NOMO-1 treated with DMSO at 0.1 percent for 48 hours (cell line): ENCODE measurements at regions not wholly inside any gene's neighbourhood (a gene's known extent, or its start where the extent isn't known, plus 50 kb on each side); places are given as distances from the start of the nearest gene placed in this dataset.
A peak's percentile ranks its signal among the peaks of the same experiment; 100 is the strongest.

Experiments
- DNase-seq: peaks from one replicate; lab custom pipeline; 2025; ENCODE audit not compliant: unreplicated experiment; lab: John Stamatoyannopoulos, UW

- DNase-seq = no peak
Measured at GRCh38 chr6:148231572-148231971, 111.1 kb upstream of the SASH1 start.

- DNase-seq = no peak
Measured at GRCh38 chr6:148235446-148235845, 107.2 kb upstream of the SASH1 start.

GRCh38 chr6:148238713-148239112, 103.9 kb upstream of the SASH1 start:
- DNase-seq = no peak

DNA sequence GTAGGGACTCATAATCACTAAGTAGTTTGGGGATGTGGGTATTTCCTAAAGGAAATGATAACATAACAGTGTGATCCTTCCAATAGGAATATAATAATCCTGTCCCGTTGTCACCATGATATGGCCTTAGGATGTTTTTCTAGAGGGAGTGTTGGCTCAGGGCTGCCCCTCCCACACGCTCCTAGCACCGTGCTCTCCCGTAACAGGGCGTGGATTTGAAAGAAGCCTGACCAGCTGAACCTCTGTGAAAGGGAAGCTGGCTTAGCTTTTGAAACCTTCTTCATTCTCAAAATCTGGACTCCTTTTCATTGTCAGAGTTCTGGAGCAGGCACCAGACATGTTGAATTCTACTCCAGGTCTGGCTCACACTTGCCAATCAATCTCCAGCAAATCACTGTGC, 103.4 kb upstream of the SASH1 start:
- no peak for DNase-seq

DNA sequence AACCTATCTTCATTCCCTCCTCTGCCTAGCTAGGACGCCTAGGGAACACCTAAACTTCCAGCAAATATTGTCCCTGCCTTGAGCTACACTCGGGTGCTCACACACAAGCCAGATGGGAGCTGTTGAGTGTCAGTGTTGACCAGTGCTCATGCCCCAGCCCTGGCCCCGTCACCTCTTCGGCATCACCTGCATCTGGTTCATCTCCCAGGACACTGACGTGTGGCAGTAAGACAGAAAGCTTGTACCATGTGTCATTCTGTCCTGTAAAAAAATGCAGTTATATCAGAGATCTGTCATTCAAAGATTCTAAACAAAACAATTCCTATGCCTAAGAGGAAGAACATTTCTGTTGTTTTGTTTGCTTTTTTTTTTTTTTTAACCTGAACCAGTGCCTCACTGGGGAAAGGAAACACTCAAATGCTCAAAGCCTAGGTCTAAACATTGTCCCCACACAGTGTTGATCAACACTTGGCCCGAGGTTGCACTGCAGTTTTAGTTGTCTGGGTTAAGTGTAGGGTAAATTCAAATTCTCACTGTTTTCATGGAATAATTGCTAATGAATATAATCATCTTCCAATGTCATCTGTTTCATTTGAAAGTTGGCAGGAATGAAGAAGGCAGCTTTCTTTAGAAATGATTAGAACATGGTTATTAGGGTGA, 102.7 kb upstream of the SASH1 start:
- no peak for DNase-seq

GRCh38 chr6:148240461-148240840, 102.2 kb upstream of the SASH1 start:
- DNase-seq = no peak

DNA sequence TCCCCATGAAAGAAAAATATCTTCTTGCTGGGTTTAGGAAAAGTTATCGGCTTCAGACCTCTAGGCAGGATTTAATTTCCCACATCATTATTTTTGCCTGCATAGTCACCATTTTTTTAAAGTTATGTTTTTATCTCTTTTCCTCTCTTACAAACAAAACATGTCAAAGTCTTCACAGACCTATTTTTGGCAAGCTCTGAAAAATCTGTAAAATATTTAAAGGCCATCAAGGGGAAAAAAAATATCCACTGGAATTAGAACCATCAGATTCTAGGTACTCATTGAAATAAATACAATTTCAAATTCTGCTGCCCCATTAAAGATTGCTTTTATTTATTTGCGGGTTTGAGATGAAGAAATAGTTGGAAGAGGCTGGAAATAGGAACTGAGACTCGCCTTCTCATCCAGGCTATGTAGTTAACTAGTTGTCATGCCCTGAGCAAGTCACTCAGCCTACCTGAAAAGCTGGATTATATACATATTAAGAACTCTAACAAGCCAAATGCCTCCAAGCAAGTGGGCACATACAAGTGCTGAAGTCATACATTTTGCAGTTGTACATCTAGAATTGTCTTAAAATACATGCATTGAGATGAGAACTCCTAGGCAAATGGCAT, 101.7 kb upstream of the SASH1 start:
- peak; percentile 30 for DNase-seq

GRCh38 chr6:148242180-148242579, 100.5 kb upstream of the SASH1 start:
- no peak for DNase-seq

DNA sequence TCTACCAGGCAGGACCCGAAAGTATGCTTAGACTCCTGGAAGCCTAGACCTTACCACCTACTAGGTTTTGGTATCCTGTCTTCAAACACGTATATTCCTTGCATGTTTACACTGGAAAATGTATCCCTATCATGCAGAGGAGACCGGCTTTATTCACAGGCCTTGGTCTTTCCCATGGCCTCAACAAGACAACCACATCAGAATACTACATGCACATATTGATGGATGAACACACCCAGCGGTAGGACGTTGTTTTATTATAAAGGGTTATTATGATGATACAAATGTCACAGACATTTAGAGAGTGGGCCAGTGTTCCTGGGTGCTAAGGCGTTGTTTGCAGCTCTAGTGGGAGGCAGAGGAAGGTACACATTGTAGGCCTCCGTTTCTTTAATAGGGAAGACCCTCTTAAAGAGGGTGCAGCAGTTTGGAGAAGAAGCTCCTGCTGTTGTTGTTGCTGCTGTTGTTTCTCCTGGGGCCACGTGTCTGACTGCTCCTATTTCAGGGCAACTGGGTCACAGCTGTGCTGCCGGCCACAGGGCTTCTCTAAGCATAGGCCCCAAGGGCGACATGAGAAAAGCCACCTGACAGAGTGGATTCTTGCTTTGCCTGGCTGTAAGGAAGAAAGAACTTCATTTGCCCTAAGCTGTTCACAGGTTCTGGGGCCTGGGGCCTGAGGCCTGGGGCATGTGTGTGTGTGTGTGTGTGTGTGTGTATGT, 98.3 kb upstream of the SASH1 start:
- DNase-seq = no peak

DNA sequence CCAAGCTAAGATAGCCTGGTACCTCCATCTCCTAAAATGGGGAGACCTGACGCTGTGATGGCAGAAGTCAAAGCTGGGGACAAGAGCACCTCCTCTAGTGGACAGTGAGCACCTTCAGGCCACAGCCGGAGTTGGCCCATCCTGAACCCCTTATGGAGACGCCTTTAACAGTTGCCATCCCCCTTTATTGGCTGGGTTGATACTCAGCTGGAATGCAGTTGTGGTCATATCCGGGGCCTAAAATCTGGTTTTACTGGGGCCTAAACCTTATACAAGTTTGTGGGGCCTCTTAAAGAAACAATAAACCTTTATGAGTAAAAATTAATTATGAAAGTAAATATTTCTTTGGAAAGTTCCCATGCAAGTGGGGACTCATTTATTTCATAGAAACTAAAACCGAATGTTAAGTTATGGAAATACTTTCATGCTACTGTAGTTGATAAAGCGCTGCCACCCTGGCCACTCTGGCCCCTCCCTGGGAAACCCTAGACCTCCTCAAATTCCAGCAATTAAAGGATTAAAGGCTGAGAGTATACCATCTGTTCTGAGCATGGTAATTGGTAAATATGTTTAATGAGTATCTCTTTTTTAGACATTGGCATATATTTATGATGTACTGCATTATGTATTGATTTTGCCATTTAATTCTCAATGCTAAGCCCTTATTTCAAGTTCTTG, 95.1 kb upstream of the SASH1 start:
- DNase-seq = no peak

GRCh38 chr6:148249160-148249559, 93.5 kb upstream of the SASH1 start:
- no peak for DNase-seq

- no peak for DNase-seq
Measured at GRCh38 chr6:148249679-148250375, 92.8 kb upstream of the SASH1 start.

DNA sequence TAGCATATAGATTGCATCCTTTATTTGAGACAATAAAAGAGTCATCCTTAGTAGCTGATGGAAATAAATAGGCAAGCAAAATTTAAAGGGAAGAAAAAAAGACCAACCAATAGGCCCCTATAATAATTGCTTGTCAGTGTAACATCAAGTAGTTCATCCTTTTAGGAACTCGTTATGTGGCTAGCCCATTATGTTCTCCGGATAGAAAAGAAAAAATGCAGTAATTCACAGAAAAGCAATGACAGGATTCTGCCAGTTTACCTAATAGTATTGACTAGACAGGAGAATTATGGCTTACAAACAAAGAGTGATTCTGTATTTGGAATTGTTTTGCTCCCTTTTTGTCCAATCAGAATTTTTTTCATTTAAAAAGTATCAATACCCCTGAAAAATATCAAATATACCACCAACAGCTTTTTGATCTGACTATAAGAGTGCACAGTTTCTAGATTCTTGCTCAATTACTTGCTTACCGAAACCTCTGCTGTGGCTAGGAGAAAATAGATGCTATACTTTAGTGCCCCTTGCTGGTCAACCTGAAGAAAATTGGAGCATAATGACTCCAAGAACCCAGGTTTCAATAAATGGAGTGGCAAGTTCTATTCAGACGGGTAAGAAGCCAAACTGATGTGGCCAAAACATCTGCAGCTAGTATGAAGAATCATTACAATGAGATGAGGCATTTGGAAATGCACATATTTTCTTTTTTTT, 91.5 kb upstream of the SASH1 start:
- DNase-seq = peak; percentile 74

DNA sequence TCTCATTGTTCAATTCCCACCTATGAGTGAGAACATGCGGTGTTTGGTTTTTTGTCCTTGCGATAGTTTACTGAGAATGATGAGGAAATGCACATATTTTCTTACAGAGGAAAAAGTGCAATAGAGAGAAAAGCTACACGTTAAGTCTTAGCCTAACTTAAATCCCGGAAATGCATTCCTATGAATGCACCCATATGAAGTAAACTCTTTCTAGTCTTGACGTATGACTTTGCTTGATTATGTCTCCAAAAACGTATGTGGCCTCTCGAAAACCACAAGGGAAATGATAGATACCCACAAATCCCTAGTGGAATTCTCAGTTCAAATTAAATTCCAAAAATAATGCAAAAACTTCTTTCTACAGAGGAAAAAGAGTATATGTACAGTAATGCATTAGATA, 90.7 kb upstream of the SASH1 start:
- no peak for DNase-seq

DNA sequence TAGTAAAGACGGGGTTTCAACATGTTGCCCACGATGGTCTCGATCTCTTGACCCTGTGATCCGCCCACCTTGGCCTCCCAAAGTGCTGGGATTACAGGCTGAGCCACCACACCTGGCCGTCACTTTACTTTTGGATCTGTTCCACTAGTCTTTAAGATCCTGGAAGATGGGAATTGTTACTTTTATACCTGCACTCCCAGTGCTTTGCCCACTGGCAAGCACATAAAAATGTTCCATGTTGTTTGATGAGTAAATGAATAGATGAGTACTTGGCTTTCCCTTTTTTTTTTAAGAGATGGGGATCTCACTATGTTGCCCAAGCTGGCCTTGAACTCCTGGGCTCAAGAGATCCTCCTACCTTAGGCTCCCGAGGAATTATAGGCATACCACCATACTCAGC, 84.8 kb upstream of the SASH1 start:
- no peak for DNase-seq

- DNase-seq = no peak
Measured at GRCh38 chr6:148258868-148259267, 83.8 kb upstream of the SASH1 start.

DNA sequence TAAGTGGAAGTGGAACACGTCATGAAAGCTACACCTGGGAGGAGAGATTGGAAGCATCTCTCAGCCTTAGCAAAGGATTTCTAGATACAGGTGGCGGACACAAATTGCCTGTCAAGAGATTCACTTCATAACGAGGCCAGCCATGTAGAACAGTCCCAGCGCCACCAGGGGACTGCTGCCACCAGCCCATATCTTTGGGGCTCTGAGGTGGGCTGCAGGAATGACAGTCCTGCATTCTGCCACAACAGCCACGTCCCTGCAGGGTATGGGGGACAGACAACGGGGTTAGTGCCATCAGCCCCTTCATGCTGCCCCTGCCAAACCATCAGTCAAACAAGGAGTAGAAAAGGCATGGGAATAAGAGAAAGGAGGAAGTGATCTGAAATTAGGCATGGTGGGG, 81.2 kb upstream of the SASH1 start:
- DNase-seq = no peak

GRCh38 chr6:148263010-148263409, 79.6 kb upstream of the SASH1 start:
- no peak for DNase-seq

DNA sequence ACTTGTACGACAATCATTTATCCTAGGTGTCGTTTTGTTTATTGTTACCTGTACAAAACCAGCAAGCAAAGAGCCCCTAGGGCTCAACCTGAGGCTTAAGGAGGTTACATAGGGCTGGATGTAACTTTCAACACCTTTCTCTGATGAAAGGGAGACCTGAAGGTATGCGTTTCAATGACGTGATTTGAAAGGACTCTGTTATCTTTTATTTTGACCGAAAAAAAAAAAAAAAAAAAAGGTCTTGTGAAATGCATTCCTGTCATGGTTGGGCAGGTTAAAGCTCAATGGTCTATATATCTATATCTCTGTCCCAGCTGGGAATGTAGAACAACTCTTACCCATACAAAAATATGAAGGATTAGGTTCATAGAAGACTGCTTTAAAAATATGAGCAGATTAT, 78.7 kb upstream of the SASH1 start:
- no peak for DNase-seq

DNA sequence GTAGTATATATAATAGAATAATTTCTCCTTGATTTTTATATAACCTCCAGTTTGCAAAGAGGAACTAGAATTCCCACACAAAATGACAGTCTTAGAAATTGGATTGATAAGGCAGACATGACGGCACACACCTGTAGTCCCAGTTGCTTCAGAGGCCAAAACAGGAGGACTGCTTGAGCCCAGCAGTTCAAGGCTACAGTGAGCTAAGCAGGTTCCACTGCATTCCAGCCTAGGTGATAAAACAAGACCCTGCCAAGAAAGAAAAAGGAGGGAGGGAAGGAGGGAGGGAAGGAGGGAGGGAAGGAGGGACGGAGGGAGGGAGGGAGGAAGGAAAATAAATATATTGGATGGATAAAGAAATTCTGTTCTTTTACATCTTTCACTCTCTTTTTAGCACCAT, 77.6 kb upstream of the SASH1 start:
- DNase-seq = no peak

DNA sequence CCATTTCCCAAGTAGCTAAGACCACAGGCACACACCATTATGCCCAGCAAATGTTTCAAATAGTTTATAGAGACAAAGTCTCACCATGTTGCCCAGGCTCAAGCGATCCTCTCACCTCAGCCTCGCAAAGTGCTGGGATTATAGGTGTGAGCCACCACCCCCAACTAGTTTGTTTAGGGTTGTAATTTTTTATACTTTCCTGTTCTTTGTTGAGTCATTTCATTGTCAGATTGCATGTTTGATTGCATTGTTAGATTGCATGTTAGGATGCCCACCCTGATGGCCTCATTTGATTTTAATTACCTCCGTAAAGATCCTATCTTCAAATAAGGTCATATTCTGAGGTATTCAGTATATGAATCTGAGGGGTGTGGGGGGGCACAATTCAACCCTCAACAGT, 73.3 kb upstream of the SASH1 start:
- no peak for DNase-seq
